Caco-2 (cell line): ENCODE measurements at regions not wholly inside any gene's neighbourhood (a gene's known extent, or its start where the extent isn't known, plus 50 kb on each side); places are given as distances from the start of the nearest gene placed in this dataset.

ENCODE experiments used
- BruUV-seq: library from RNA; stranded (reverse); fragments of 400-500 nt; replicated peaks from 2 replicates; lab custom pipeline; 2021; lab: Mats Ljungman, UMichigan
- CTCF ChIA-PET: fragments of 300-600 bp; sonication (Branson Sonifier 250); formaldehyde crosslinking; loops from one replicate; lab custom pipeline; 2022; ENCODE audit warnings: antibody characterized with exemption; lab: Charles Lee
- POLR2A ChIA-PET: fragments of 300-600 bp; sonication (Branson Sonifier 250); formaldehyde crosslinking; loops from one replicate; lab custom pipeline; 2022; ENCODE audit warnings: antibody characterized with exemption; lab: Charles Lee
- DNase-seq, 2 experiments: peaks; one replicate each; pipeline versions ENCODE4 v3.0.0 to v3.0.0-alpha.2; 2020 to 2022
- H3K27me3 ChIP-seq: replicated peaks from 2 replicates; pipeline ENCODE4 v1.6.0; 2011; ENCODE audit warnings: low read length; ENCODE audit not compliant: control insufficient read depth, insufficient read depth
- H3K36me3 ChIP-seq: 2 replicates; pipeline ENCODE4 v1.5.1; 2011; ENCODE audit warnings: low read length; ENCODE audit not compliant: control insufficient read depth, insufficient read depth
- H3K4me1 ChIP-seq: fragments of 250-450 bp; sonication (Bioruptor Pico); 2 replicates; pipeline ENCODE4 v1.5.1; 2020; ENCODE audit warnings: mild to moderate bottlenecking
- H3K4me3 ChIP-seq: 2 replicates; pipeline ENCODE4 v1.5.1; 2011; ENCODE audit warnings: low read depth, mild to moderate bottlenecking, control low read depth, low read length
- H3K9me3 ChIP-seq: fragments of 250-450 bp; sonication (Bioruptor Pico); 2 replicates; pipeline ENCODE4 v1.5.1; 2020; ENCODE audit warnings: mild to moderate bottlenecking, moderate library complexity
- H3K27ac Mint-ChIP-seq: one replicate; pipeline ENCODE4 v1.8.0; 2022; ENCODE audit warnings: mixed read lengths; ENCODE audit not compliant: unreplicated experiment
- H3K27me3 Mint-ChIP-seq: one replicate; pipeline ENCODE4 v1.8.0; 2022; ENCODE audit warnings: mixed read lengths; ENCODE audit not compliant: insufficient read depth, unreplicated experiment
- H3K36me3 Mint-ChIP-seq: one replicate; pipeline ENCODE4 v1.8.0; 2022; ENCODE audit warnings: mild to moderate bottlenecking, mixed read lengths; ENCODE audit not compliant: insufficient read depth, unreplicated experiment
- H3K4me1 Mint-ChIP-seq: one replicate; pipeline ENCODE4 v1.8.0; 2022; ENCODE audit warnings: low read depth, mixed read lengths; ENCODE audit not compliant: unreplicated experiment
- H3K4me3 Mint-ChIP-seq: one replicate; pipeline ENCODE4 v1.8.0; 2022; ENCODE audit warnings: mild to moderate bottlenecking, moderate library complexity, mixed read lengths; ENCODE audit not compliant: unreplicated experiment
- H3K9me3 Mint-ChIP-seq: one replicate; pipeline ENCODE4 v1.8.0; 2022; ENCODE audit warnings: mixed read lengths; ENCODE audit not compliant: unreplicated experiment
- intact Hi-C: fragments of 100-400 bp; cut with micrococcal nuclease; formaldehyde crosslinking; loops from one replicate; pipeline ENCODE4 v1.10.0; 2022; ENCODE audit not compliant: unreplicated experiment
- TF ChIP-seq, protein P1 (sequence below), 2 experiments: fragments of 200-600 bp in 1 of 2; IDR thresholded peaks; 1 replicate in 1 of 2; 2 replicates in 1 of 2; pipeline versions ENCODE4 v1.5.1 to v1.8.0; 2011 to 2022; ENCODE audit warnings: antibody characterized with exemption in 1 of 2, control low read depth in 1 of 2, inconsistent platforms in 1 of 2, low read depth in 1 of 2, low read length in 1 of 2, mild to moderate bottlenecking in 1 of 2, moderate library complexity in 1 of 2; ENCODE audit not compliant: insufficient read depth in 1 of 2, severe bottlenecking in 1 of 2, unreplicated experiment in 1 of 2

DNA sequence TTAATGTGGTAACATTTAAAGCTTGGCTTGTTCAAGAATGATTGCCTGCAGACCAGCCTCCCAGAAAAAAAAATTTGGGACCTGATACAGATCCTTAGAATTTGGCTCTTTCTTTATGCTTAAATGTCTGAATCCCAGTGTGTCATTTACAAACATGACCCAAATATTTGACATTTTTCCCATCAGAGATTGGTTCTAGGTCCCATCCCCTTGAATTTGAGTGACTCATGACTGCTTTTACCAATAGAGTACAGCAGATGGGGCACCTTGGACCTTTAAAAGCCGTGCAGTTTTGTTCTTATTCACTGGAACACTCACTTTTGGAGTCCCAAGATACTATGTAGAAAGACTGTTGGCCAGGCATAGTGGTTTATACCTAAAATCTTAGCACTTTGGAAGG, 231.6 kb downstream of the ZIC1 start:
- Mint-ChIP-seq H3K27ac (no peak overlapping the region), H3K27me3 (no peaks in the 10 kb centered on the region), H3K9me3 (no peaks in the 10 kb centered on the region), H3K4me3 (no peak overlapping the region), H3K4me1 (no peaks in the 10 kb centered on the region), H3K36me3 (no peaks in the 10 kb centered on the region)
- CTCF ChIA-PET: no interaction called here
- H3K4me1 ChIP-seq: no peaks in the 10 kb centered on the region
- H3K4me3 ChIP-seq: no peak overlapping the region
- no peaks in the 10 kb centered on the region for H3K27me3 ChIP-seq
- BruUV-seq: no TSS peak
- TF ChIP-seq, protein P1, sequence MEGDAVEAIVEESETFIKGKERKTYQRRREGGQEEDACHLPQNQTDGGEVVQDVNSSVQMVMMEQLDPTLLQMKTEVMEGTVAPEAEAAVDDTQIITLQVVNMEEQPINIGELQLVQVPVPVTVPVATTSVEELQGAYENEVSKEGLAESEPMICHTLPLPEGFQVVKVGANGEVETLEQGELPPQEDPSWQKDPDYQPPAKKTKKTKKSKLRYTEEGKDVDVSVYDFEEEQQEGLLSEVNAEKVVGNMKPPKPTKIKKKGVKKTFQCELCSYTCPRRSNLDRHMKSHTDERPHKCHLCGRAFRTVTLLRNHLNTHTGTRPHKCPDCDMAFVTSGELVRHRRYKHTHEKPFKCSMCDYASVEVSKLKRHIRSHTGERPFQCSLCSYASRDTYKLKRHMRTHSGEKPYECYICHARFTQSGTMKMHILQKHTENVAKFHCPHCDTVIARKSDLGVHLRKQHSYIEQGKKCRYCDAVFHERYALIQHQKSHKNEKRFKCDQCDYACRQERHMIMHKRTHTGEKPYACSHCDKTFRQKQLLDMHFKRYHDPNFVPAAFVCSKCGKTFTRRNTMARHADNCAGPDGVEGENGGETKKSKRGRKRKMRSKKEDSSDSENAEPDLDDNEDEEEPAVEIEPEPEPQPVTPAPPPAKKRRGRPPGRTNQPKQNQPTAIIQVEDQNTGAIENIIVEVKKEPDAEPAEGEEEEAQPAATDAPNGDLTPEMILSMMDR (IDR thresholded peaks at IDR 0.05; ENCODE audit: insufficient read depth in 1 of 2, low read depth in 1 of 2, low read length in 1 of 2, severe bottlenecking in 1 of 2, unreplicated experiment in 1 of 2): no peak
- POLR2A ChIA-PET: no interaction called here
- intact Hi-C loops: loop anchor here (2.0 kb wide), 1 partner anchor 436 kb away; no protein-coding TSS in a partner anchor
- H3K9me3 ChIP-seq: no peaks in the 10 kb centered on the region
- no peaks in the 10 kb centered on the region for H3K36me3 ChIP-seq
- no peak for DNase-seq

- no TSS peak for BruUV-seq
- H3K4me3 Mint-ChIP-seq: no peak overlapping the region
- POLR2A ChIA-PET: no interaction called here
- no peak for DNase-seq
- Histone ChIP-seq H3K4me3 (no peak overlapping the region), H3K36me3 (no peaks in the 10 kb centered on the region), H3K27me3 (no peaks in the 10 kb centered on the region), H3K4me1 (no peaks in the 10 kb centered on the region), H3K9me3 (no peaks in the 10 kb centered on the region)
- intact Hi-C loops: no loop called here
- no peaks in the 10 kb centered on the region for H3K36me3 Mint-ChIP-seq
- H3K27me3 Mint-ChIP-seq: peaks cover 4% of the 10 kb centered on the region
- H3K9me3 Mint-ChIP-seq: no peaks in the 10 kb centered on the region
- TF ChIP-seq, protein P1 (IDR thresholded peaks at IDR 0.05; ENCODE audit: insufficient read depth in 1 of 2, low read depth in 1 of 2, low read length in 1 of 2, severe bottlenecking in 1 of 2, unreplicated experiment in 1 of 2): no peak
- CTCF ChIA-PET: no interaction called here
- no peaks in the 10 kb centered on the region for H3K4me1 Mint-ChIP-seq
- no peak overlapping the region for H3K27ac Mint-ChIP-seq
Measured at GRCh38 chr3:147645761-147646160, 236.6 kb downstream of the ZIC1 start.

GRCh38 chr3:147649475-147649874, 240.3 kb downstream of the ZIC1 start:
- DNase-seq: no peak
- Mint-ChIP-seq H3K4me1 (no peaks in the 10 kb centered on the region), H3K9me3 (no peaks in the 10 kb centered on the region), H3K27me3 (peaks cover 6% of the 10 kb centered on the region), H3K27ac (no peak overlapping the region), H3K4me3 (no peak overlapping the region), H3K36me3 (no peaks in the 10 kb centered on the region)
- ChIA-PET POLR2A (no interaction called here), CTCF (no interaction called here)
- TF ChIP-seq, protein P1 (IDR thresholded peaks at IDR 0.05; ENCODE audit: insufficient read depth in 1 of 2, low read depth in 1 of 2, low read length in 1 of 2, severe bottlenecking in 1 of 2, unreplicated experiment in 1 of 2): no peak
- Histone ChIP-seq H3K9me3 (no peaks in the 10 kb centered on the region), H3K36me3 (no peaks in the 10 kb centered on the region), H3K4me1 (no peaks in the 10 kb centered on the region), H3K27me3 (no peaks in the 10 kb centered on the region), H3K4me3 (no peak overlapping the region)
- no TSS peak for BruUV-seq
- intact Hi-C loops: no loop called here
